Type B pancreatic cell (in vitro differentiated cells): ENCODE measurements at regions not wholly inside any gene's neighbourhood (a gene's known extent, or its start where the extent isn't known, plus 50 kb on each side); places are given as distances from the start of the nearest gene placed in this dataset.

Experiments used
- DNase-seq: peaks from one replicate; pipeline ENCODE4 v3.0.0; 2021; ENCODE audit warnings: mixed read lengths; ENCODE audit not compliant: unreplicated experiment; ENCODE audit errors: extremely low spot score
- H3K27ac Mint-ChIP-seq: 2 replicates; pipeline ENCODE4 v1.8.0; 2021; ENCODE audit warnings: mild to moderate bottlenecking, mixed read lengths
- H3K27me3 Mint-ChIP-seq: 2 replicates; pipeline ENCODE4 v1.8.0; 2021; ENCODE audit warnings: mixed read lengths
- H3K36me3 Mint-ChIP-seq: 2 replicates; pipeline ENCODE4 v1.8.0; 2021; ENCODE audit warnings: mixed read lengths
- H3K4me1 Mint-ChIP-seq: one replicate; pipeline ENCODE4 v1.8.0; 2021; ENCODE audit warnings: mixed read lengths; ENCODE audit not compliant: unreplicated experiment
- H3K4me3 Mint-ChIP-seq: 2 replicates; pipeline ENCODE4 v1.8.0; 2021; ENCODE audit warnings: mild to moderate bottlenecking, mixed read lengths
- H3K9me3 Mint-ChIP-seq: 2 replicates; pipeline ENCODE4 v1.8.0; 2021; ENCODE audit warnings: mixed read lengths
- TF ChIP-seq, protein P1 (sequence below): fragments of 200-600 bp; sonication (generic); conservative IDR thresholded peaks from 2 replicates; pipeline ENCODE4 v1.5.0; 2021; ENCODE audit warnings: antibody characterized with exemption, mild to moderate bottlenecking

DNA sequence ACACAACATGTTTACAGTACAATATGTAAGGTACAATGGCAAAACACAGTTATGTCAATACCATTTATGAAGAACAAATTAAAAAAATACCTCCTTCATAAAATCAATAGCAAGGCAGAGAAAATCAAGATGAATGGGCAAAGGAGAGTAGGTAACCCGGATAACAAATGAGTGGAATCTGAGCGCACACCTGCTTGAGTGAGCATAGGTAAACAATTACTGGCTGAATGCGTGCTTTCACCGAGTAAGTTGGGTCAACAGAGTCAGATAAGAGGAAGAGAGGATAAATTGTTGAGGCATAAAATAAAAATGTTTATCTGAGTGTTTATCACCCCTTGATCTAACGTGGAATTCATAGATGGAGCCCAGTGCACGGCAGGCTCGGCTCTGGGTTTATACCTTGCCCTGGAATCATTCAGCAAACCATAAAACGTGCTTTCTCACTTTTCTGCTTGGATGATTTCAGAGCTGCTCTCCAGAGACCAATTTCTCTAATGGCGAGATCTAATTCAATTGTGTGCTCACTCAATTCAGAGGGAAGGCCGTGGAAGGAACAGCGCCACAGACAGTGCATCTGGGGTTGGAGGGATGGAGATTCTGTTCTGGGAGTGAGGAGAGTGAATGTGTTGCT lies 224.8 kb upstream of the MAP3K7 start:
- Mint-ChIP-seq H3K27me3 (no peaks in the 10 kb centered on the region), H3K4me1 (no peaks in the 10 kb centered on the region), H3K4me3 (no peak overlapping the region), H3K9me3 (no peaks in the 10 kb centered on the region), H3K27ac (no peak overlapping the region), H3K36me3 (no peaks in the 10 kb centered on the region)
- no peak for DNase-seq
- TF ChIP-seq, protein P1, sequence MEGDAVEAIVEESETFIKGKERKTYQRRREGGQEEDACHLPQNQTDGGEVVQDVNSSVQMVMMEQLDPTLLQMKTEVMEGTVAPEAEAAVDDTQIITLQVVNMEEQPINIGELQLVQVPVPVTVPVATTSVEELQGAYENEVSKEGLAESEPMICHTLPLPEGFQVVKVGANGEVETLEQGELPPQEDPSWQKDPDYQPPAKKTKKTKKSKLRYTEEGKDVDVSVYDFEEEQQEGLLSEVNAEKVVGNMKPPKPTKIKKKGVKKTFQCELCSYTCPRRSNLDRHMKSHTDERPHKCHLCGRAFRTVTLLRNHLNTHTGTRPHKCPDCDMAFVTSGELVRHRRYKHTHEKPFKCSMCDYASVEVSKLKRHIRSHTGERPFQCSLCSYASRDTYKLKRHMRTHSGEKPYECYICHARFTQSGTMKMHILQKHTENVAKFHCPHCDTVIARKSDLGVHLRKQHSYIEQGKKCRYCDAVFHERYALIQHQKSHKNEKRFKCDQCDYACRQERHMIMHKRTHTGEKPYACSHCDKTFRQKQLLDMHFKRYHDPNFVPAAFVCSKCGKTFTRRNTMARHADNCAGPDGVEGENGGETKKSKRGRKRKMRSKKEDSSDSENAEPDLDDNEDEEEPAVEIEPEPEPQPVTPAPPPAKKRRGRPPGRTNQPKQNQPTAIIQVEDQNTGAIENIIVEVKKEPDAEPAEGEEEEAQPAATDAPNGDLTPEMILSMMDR: no peak

DNA sequence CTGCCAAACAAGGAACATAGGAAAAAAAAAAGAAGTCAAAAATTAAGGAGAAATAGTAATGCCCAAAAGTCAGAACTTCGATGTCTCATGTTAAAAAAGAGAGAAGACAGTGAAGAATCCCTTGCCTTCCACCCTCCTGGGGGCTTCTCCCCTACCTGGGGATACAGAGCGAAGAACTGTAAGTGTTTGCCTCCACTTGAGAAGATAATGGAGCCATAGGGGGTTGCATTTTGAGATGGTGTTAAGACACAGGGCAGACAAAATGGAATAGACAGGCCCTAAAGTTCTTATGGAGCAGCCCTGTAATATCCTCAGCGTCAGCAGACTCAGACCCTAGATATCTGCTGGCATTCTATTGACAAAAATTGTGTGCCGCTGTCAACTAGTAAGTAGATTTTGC lies 222.2 kb upstream of the MAP3K7 start:
- no peaks in the 10 kb centered on the region for H3K27me3 Mint-ChIP-seq
- no peaks in the 10 kb centered on the region for H3K36me3 Mint-ChIP-seq
- no peak for DNase-seq
- no peaks in the 10 kb centered on the region for H3K9me3 Mint-ChIP-seq
- TF ChIP-seq, protein P1: no peak
- no peak overlapping the region for H3K4me3 Mint-ChIP-seq
- H3K4me1 Mint-ChIP-seq: no peaks in the 10 kb centered on the region
- H3K27ac Mint-ChIP-seq: no peak overlapping the region

DNA sequence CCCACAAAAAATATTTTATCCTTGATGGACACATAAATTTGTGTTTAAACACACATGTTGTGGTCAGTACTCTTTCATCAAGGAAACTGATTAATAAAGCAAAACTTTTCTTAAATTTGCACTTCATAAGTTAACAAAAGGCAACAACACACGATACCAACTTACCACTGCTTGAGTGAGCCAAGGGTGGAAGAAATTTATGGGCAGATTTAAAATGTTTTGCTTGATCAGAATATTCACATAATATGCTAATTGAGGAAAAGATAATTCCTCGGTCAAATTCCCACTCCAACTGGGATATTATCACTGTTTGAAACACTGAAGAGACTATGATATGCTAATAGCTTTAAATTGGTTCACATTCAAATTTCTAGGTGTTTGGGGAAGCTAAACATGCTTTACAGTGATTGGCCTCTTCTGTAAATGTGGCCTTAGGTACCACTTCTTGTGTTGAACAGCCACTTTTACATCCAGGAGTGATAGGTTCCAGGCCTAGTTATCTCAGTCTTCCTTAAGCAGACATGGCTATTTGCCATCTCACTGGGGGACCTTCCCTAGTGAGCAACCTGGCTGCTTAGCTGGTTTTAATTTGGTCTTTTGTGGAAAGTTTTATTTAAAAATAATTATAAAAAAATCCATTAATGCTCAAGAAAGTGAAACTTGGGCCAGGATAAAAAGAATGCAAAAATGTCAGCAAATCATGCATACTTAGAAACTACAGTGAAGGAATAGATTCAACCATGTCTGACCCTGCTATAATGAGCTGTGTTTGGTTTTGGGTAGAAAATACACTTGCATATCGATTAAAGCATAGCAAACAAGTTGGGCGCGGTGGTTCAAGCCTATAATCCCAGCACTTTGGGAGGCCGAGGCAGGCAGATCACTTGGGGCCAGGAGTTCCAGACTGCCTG lies 221.2 kb upstream of the MAP3K7 start:
- Mint-ChIP-seq H3K9me3 (no peaks in the 10 kb centered on the region), H3K27ac (no peak overlapping the region), H3K4me3 (no peak overlapping the region), H3K27me3 (peaks cover 2% of the 10 kb centered on the region), H3K36me3 (no peaks in the 10 kb centered on the region), H3K4me1 (no peaks in the 10 kb centered on the region)
- DNase-seq: no peak
- TF ChIP-seq, protein P1: no peak

DNA sequence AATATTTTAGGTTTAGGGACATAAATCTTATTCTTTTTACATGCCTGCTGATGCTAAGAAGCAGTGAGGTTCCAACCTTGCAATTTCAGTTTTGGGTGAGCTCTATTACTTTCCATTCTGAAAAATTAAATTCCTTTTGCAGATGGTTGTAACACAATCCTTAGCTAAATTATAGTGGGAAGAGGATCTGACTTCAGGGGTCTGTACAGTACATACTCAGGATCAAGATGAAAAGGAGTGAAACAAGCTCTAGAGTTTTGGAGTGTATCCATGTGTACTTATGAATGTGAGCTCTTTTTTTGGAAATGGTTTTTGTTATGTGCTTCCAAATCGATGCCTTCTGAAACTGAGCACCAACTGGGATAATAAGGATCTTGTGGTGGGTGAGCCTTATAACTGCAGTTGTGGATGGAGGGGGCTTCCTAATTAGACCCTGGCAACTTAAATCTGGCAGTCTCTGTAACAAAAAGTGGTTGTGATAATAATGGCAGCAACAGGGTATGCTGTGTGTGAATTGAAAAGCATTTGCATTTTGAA lies 218.8 kb upstream of the MAP3K7 start:
- Mint-ChIP-seq H3K4me1 (no peaks in the 10 kb centered on the region), H3K36me3 (no peaks in the 10 kb centered on the region), H3K9me3 (no peaks in the 10 kb centered on the region), H3K27ac (no peak overlapping the region), H3K4me3 (no peak overlapping the region), H3K27me3 (peaks cover 20% of the 10 kb centered on the region)
- DNase-seq: no peak
- TF ChIP-seq, protein P1: no peak

DNA sequence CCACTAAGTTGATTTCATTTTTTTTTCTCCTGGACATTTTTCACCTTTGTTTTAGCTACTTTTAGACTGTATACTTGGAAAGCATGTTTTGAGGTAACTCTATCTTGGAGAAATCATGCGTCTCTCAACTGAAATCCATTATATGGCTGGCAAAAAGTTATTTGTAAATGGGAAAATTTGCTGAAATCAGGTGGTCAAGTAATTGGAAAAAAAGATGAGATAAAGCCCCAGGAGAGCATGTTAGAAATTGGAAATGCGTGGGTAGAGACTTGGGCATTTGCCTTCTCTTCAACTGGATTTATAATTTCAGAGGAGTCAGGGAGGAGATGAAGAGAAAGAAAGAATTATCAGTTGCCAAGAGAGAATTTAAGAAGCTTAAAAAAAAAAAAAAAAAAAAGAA lies 217.1 kb upstream of the MAP3K7 start:
- H3K4me3 Mint-ChIP-seq: no peak overlapping the region
- no peaks in the 10 kb centered on the region for H3K9me3 Mint-ChIP-seq
- peaks cover 23% of the 10 kb centered on the region for H3K27me3 Mint-ChIP-seq
- no peaks in the 10 kb centered on the region for H3K4me1 Mint-ChIP-seq
- TF ChIP-seq, protein P1: no peak
- H3K36me3 Mint-ChIP-seq: no peaks in the 10 kb centered on the region
- H3K27ac Mint-ChIP-seq: no peak overlapping the region
- DNase-seq: no peak
